ENCODE measurements at regions not wholly inside any gene's neighbourhood (a gene's known extent, or its start where the extent isn't known, plus 50 kb on each side); places are given as distances from the start of the nearest gene placed in this dataset.

GRCh38 chr7:12990440-12990839 lies 303.0 kb downstream of the ARL4A start:
- TF ChIP-seq CTCF (IDR thresholded peaks at IDR 0.05), result no peak

GRCh38 chr7:12993025-12993424 lies 305.6 kb downstream of the ARL4A start:
- no peak for TF ChIP-seq CTCF (IDR thresholded peaks at IDR 0.05)

- TF ChIP-seq CTCF (IDR thresholded peaks at IDR 0.05), result no peak
These were observed 308.6 kb downstream of the ARL4A start for GRCh38 chr7:12995912-12996469.

- no peak for TF ChIP-seq CTCF (IDR thresholded peaks at IDR 0.05)
These were observed 319.9 kb downstream of the ARL4A start for GRCh38 chr7:13007331-13007730.

GRCh38 chr7:13009517-13009916 lies 322.1 kb downstream of the ARL4A start:
- TF ChIP-seq CTCF (IDR thresholded peaks at IDR 0.05), result no peak

- no peak for TF ChIP-seq CTCF (IDR thresholded peaks at IDR 0.05)
These were observed 326.6 kb downstream of the ARL4A start for GRCh38 chr7:13014011-13014410.

GRCh38 chr7:13016036-13016581 lies 328.7 kb downstream of the ARL4A start:
- TF ChIP-seq CTCF (IDR thresholded peaks at IDR 0.05), result no peak

All from LNCAP (cell line).